ENCODE measurements at regions not wholly inside any gene's neighbourhood (a gene's known extent, or its start where the extent isn't known, plus 50 kb on each side); places are given as distances from the start of the nearest gene placed in this dataset.

DNA sequence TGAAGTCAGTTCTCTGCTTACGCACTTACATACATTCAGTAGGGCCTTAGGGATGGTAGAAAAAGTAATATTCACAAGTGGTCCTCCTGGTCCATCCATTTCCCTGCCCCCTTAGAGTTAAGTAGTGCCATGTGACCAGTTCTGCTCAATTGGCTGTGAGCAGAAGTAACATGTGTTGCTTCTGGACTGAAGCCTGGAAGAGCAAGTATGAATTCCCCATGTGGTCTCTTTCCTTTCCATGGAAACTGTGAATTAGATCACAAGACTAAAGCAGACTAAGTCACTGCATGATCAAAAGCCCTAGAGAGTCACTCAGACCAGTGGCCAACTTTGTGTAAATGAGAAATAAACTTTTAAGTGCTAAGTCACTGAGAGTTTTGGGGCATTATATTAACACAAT, 341.7 kb upstream of the CADM1 start:
- TF ChIP-seq, protein P1, sequence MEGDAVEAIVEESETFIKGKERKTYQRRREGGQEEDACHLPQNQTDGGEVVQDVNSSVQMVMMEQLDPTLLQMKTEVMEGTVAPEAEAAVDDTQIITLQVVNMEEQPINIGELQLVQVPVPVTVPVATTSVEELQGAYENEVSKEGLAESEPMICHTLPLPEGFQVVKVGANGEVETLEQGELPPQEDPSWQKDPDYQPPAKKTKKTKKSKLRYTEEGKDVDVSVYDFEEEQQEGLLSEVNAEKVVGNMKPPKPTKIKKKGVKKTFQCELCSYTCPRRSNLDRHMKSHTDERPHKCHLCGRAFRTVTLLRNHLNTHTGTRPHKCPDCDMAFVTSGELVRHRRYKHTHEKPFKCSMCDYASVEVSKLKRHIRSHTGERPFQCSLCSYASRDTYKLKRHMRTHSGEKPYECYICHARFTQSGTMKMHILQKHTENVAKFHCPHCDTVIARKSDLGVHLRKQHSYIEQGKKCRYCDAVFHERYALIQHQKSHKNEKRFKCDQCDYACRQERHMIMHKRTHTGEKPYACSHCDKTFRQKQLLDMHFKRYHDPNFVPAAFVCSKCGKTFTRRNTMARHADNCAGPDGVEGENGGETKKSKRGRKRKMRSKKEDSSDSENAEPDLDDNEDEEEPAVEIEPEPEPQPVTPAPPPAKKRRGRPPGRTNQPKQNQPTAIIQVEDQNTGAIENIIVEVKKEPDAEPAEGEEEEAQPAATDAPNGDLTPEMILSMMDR (IDR thresholded peaks at IDR 0.05; ENCODE audit: low read depth, low read length), result no peak
- no peak for TF ChIP-seq EZH2phosphoT487 (IDR thresholded peaks at IDR 0.05; ENCODE audit: low read depth)

All from OCI-LY3 (cell line).